ENCODE measurements at regions not wholly inside any gene's neighbourhood (a gene's known extent, or its start where the extent isn't known, plus 50 kb on each side); places are given as distances from the start of the nearest gene placed in this dataset.

DNA sequence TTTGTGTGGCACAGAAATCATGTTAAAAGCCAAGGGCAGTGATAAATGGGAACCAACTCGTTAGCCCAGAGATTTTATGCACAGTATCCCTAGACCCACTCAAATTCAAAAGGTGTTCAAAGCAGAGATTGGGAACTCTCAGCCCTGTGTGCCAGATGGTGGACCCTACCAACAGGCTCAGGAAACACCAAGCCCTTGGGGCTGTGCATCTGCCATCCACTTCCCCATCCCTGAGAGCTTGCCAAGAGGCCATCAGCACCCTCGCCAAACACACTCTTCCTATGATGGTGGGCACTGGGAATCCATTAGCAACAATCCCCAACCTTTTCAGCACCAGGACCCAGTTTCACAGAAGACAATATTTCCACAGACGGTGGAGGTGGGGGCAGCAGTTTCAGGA lies 194.2 kb upstream of the NFIA start:
- TF ChIP-seq, protein P1, sequence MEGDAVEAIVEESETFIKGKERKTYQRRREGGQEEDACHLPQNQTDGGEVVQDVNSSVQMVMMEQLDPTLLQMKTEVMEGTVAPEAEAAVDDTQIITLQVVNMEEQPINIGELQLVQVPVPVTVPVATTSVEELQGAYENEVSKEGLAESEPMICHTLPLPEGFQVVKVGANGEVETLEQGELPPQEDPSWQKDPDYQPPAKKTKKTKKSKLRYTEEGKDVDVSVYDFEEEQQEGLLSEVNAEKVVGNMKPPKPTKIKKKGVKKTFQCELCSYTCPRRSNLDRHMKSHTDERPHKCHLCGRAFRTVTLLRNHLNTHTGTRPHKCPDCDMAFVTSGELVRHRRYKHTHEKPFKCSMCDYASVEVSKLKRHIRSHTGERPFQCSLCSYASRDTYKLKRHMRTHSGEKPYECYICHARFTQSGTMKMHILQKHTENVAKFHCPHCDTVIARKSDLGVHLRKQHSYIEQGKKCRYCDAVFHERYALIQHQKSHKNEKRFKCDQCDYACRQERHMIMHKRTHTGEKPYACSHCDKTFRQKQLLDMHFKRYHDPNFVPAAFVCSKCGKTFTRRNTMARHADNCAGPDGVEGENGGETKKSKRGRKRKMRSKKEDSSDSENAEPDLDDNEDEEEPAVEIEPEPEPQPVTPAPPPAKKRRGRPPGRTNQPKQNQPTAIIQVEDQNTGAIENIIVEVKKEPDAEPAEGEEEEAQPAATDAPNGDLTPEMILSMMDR (conservative IDR thresholded peaks at IDR 0.05; ENCODE audit: low read depth, low read length), result no peak
- TF ChIP-seq EZH2 (IDR thresholded peaks at IDR 0.05; ENCODE audit: borderline replicate concordance, low read depth, low read length, poor library complexity, severe bottlenecking), result no peak

Measured in A673 (cell line).